Spleen (tissue), 11 donors: ENCODE measurements at regions not wholly inside any gene's neighbourhood (a gene's known extent, or its start where the extent isn't known, plus 50 kb on each side); places are given as distances from the start of the nearest gene placed in this dataset.
A peak's percentile ranks its signal among the peaks of the same experiment; 100 is the strongest.

ENCODE experiments used
- DNase-seq: peaks from one replicate; pipeline ENCODE4 v3.0.0-alpha.2; 2020
- H3K27ac ChIP-seq, 8 donors: fragments of 200-600 bp; sonication (generic) in 7 of 8; 1 replicate in 4 of 8; 2 replicates in 4 of 8; pipeline versions ENCODE4 v1.5.0 to v1.8.0; 2016 to 2021; ENCODE audit warnings: inconsistent platforms in 4 of 8, mild to moderate bottlenecking in 4 of 8, moderate library complexity in 1 of 8
- H3K27me3 ChIP-seq, 7 donors: fragments of 200-600 bp; sonication (generic) in 6 of 7; replicated peaks in 1 of 7; 1 replicate in 4 of 7; 2 replicates in 3 of 7; pipeline versions ENCODE4 v1.5.0 to v1.8.0; 2016 to 2021; ENCODE audit warnings: inconsistent platforms in 3 of 7, mild to moderate bottlenecking in 1 of 7
- H3K36me3 ChIP-seq, 6 donors: fragments of 200-600 bp; sonication (generic) in 5 of 6; 1 replicate in 4 of 6; 2 replicates in 2 of 6; pipeline versions ENCODE4 v1.5.0 to v1.8.0; 2016 to 2021; ENCODE audit warnings: inconsistent platforms in 2 of 6
- H3K4me1 ChIP-seq, 6 donors: fragments of 200-600 bp; sonication (generic) in 5 of 6; 1 replicate in 3 of 6; 2 replicates in 3 of 6; pipeline versions ENCODE4 v1.5.0 to v1.8.0; 2016 to 2021; ENCODE audit warnings: inconsistent platforms in 3 of 6
- H3K4me3 ChIP-seq, 8 donors: fragments of 200-600 bp; sonication (generic) in 7 of 8; 1 replicate in 4 of 8; 2 replicates in 4 of 8; pipeline versions ENCODE4 v1.5.0 to v1.8.0; 2016 to 2021; ENCODE audit warnings: inconsistent platforms in 4 of 8, mild to moderate bottlenecking in 4 of 8, moderate library complexity in 2 of 8
- H3K9me3 ChIP-seq, 8 donors: fragments of 200-600 bp; sonication (generic) in 7 of 8; 1 replicate in 4 of 8; 2 replicates in 4 of 8; pipeline versions ENCODE4 v1.5.0 to v1.8.0; 2016 to 2021; ENCODE audit warnings: inconsistent platforms in 4 of 8
- CTCF ChIP-seq, 11 experiments: fragments of 200-600 bp in 7 of 11; fragments of 450-650 bp in 4 of 11; sonication (generic) in 4 of 11; IDR thresholded peaks in 8 of 11; conservative IDR thresholded peaks in 3 of 11; 1 replicate in 7 of 11; 2 replicates in 4 of 11; pipeline versions ENCODE4 v1.4.0 to v1.8.0; 2016 to 2021; ENCODE audit warnings: antibody characterized with exemption in 11 of 11, inconsistent platforms in 4 of 11, mild to moderate bottlenecking in 1 of 11
- POLR2A ChIP-seq, 3 donors: fragments of 450-650 bp; IDR thresholded peaks; one replicate each; pipeline ENCODE4 v1.5.1; 2017; ENCODE audit warnings: antibody characterized with exemption in 3 of 3, mild to moderate bottlenecking in 1 of 3
- POLR2AphosphoS5 ChIP-seq, 3 donors: sonication (generic); formaldehyde crosslinking; IDR thresholded peaks; one replicate each; pipeline ENCODE4 v1.5.1; 2017; ENCODE audit warnings: antibody characterized with exemption in 3 of 3
- WGBS, 5 donors: extraction: QIAGEN DNeasy Blood & Tissue Kit in 3 of 5; methylation state at CpG; one replicate each; pipeline versions ENCODE4 v1.1.5 to v1.1.7; 2013 to 2018; 5-methylcytosine and 5-hydroxymethylcytosine counted together
- intact Hi-C: fragments of 100-400 bp; cut with DNase I; formaldehyde crosslinking; loops from one replicate; pipeline ENCODE4 v1.15.0; 2023; ENCODE audit warnings: low total_unique reads
- donor health status: healthy with polysubstance abuse.
- donor health status: DM: no; HTN: no; CAD: no; lungs with moderate emphysema.
- donor health status: DM: no; HTN: no; CAD: no.
- donor health status: Bipolar disorder and iron deficiency.
- donor health status: healthy.
- donor health status: DM: no; HTN: no; CAD: no.
- donor health status: DM: yes; HTN: yes; CAD: no.

GRCh38 chr2:128537646-128538045 is 219.0 kb upstream of the HS6ST1 start:
- no peak for DNase-seq
- Histone ChIP-seq H3K36me3 (no peaks in the 10 kb centered on the region), H3K27ac (no peak overlapping the region), H3K4me3 (no peak overlapping the region), H3K4me1 (no peaks in the 10 kb centered on the region), H3K9me3 (no peaks in the 10 kb centered on the region), H3K27me3 (no peaks in the 10 kb centered on the region)
- no peak for TF ChIP-seq CTCF (IDR thresholded peaks at IDR 0.05 in 8 of 11, conservative IDR thresholded peaks at IDR 0.05 in 3 of 11)
- TF ChIP-seq POLR2AphosphoS5 (IDR thresholded peaks at IDR 0.05): no peak
- no peak for TF ChIP-seq POLR2A (IDR thresholded peaks at IDR 0.05)
- intact Hi-C loops: loop anchor here (10.0 kb wide), 1 partner anchor 213 kb away; no protein-coding TSS in a partner anchor

- no peaks in the 10 kb centered on the region for H3K36me3 ChIP-seq
- no peaks in the 10 kb centered on the region for H3K27me3 ChIP-seq
- H3K4me1 ChIP-seq: no peaks in the 10 kb centered on the region
- TF ChIP-seq POLR2AphosphoS5 (IDR thresholded peaks at IDR 0.05) (no peak), CTCF (IDR thresholded peaks at IDR 0.05 in 8 of 11, conservative IDR thresholded peaks at IDR 0.05 in 3 of 11) (no peak), POLR2A (IDR thresholded peaks at IDR 0.05) (no peak)
- no peak overlapping the region for H3K27ac ChIP-seq
- DNase-seq: peak; percentile 31
- intact Hi-C loops: loop anchor here (10.0 kb wide), 1 partner anchor 214 kb away; no protein-coding TSS in a partner anchor
- 85 to 97% (median 92%) methylated on average over 2 of the region's 2 CpGs for WGBS, 5 donors
- H3K9me3 ChIP-seq: no peaks in the 10 kb centered on the region
- H3K4me3 ChIP-seq: no peak overlapping the region
Observed at GRCh38 chr2:128538396-128538795, 219.7 kb upstream of the HS6ST1 start.

GRCh38 chr2:128540670-128541069 is 222.0 kb upstream of the HS6ST1 start:
- no peak overlapping the region for H3K27ac ChIP-seq
- H3K36me3 ChIP-seq: no peaks in the 10 kb centered on the region
- no peak overlapping the region for H3K4me3 ChIP-seq
- H3K9me3 ChIP-seq: no peaks in the 10 kb centered on the region
- no peak for TF ChIP-seq POLR2A (IDR thresholded peaks at IDR 0.05)
- no peak for TF ChIP-seq CTCF (IDR thresholded peaks at IDR 0.05 in 8 of 11, conservative IDR thresholded peaks at IDR 0.05 in 3 of 11)
- TF ChIP-seq POLR2AphosphoS5 (IDR thresholded peaks at IDR 0.05): no peak
- H3K4me1 ChIP-seq: no peaks in the 10 kb centered on the region
- no peaks in the 10 kb centered on the region for H3K27me3 ChIP-seq
- DNase-seq: no peak
- intact Hi-C loops: no loop called here
- 88 to 96% (median 91%) methylated on average over 3 of the region's 3 CpGs for WGBS, 5 donors

GRCh38 chr2:128541448-128541847 is 222.8 kb upstream of the HS6ST1 start:
- H3K27me3 ChIP-seq: no peaks in the 10 kb centered on the region
- TF ChIP-seq CTCF (IDR thresholded peaks at IDR 0.05 in 8 of 11, conservative IDR thresholded peaks at IDR 0.05 in 3 of 11): no peak
- no peak for TF ChIP-seq POLR2AphosphoS5 (IDR thresholded peaks at IDR 0.05)
- TF ChIP-seq POLR2A (IDR thresholded peaks at IDR 0.05): no peak
- H3K36me3 ChIP-seq: no peaks in the 10 kb centered on the region
- no peaks in the 10 kb centered on the region for H3K4me1 ChIP-seq
- H3K4me3 ChIP-seq: no peak overlapping the region
- no peak overlapping the region for H3K27ac ChIP-seq
- intact Hi-C loops: no loop called here
- WGBS, 5 donors: 69 to 79% (median 77%) methylated on average over 2 of the region's 2 CpGs
- H3K9me3 ChIP-seq: no peaks in the 10 kb centered on the region
- DNase-seq: no peak
